HL-60 (cell line): ENCODE measurements at regions not wholly inside any gene's neighbourhood (a gene's known extent, or its start where the extent isn't known, plus 50 kb on each side); places are given as distances from the start of the nearest gene placed in this dataset.

Experiments
- DNase-seq, 2 experiments: peaks; one replicate each; pipeline ENCODE4 v3.0.0-alpha.2; 2010 to 2020; ENCODE audit warnings: low read depth in 1 of 2, low spot score in 1 of 2
- H3K27ac ChIP-seq: fragments of 250-450 bp; sonication (Bioruptor Pico); replicated peaks from 2 replicates; pipeline ENCODE4 v1.5.1; 2020; ENCODE audit warnings: mild to moderate bottlenecking, moderate library complexity
- H3K27me3 ChIP-seq: fragments of 250-450 bp; sonication (Bioruptor Pico); 2 replicates; pipeline ENCODE4 v1.5.1; 2021; ENCODE audit warnings: mild to moderate bottlenecking, moderate library complexity; ENCODE audit not compliant: insufficient read depth, poor library complexity, severe bottlenecking
- H3K4me3 ChIP-seq: replicated peaks from 2 replicates; pipeline ENCODE4 v1.5.1; 2011; ENCODE audit warnings: mild to moderate bottlenecking, control low read depth, low read length; ENCODE audit not compliant: insufficient read depth
- CTCF ChIP-seq: IDR thresholded peaks from one replicate; pipeline ENCODE4 v1.5.1; 2011; ENCODE audit warnings: low read length, control low read depth, inconsistent platforms; ENCODE audit not compliant: insufficient read depth
- GABPA ChIP-seq: IDR thresholded peaks from 2 replicates; pipeline ENCODE4 v1.6.1; 2012; ENCODE audit warnings: low read depth
- POLR2AphosphoS5 ChIP-seq: IDR thresholded peaks from 2 replicates; pipeline ENCODE4 v1.6.1; 2012; ENCODE audit warnings: low read depth
- REST ChIP-seq: IDR thresholded peaks from 2 replicates; pipeline ENCODE4 v1.6.1; 2012; ENCODE audit warnings: low read depth; ENCODE audit not compliant: insufficient replicate concordance
- SPI1 ChIP-seq: IDR thresholded peaks from 2 replicates; pipeline ENCODE4 v1.6.1; 2012; ENCODE audit warnings: low read depth, mild to moderate bottlenecking, borderline replicate concordance

DNA sequence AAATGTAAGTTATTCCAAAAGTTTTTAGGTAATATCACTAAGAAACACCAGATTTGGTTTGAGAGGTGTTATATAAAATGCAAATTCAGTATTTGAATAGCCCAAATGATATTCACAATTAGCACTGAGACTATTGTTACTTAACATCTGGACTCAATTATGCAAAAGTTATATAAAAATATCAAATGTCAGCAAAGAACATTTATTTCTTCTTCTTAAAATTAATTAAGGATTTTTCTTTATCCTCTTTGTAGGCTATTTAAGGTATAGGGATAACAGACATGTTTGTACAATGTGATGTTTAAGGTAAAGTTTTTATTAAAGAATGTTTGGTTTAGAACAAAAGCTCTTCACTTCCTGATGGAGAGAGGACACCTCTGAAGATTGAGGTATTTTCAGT, 63.3 kb upstream of the GK2 start:
- H3K4me3 ChIP-seq, result no peak overlapping the region
- no peaks in the 10 kb centered on the region for H3K27me3 ChIP-seq
- DNase-seq, result no peak
- no peak for TF ChIP-seq GABPA
- TF ChIP-seq REST, result no peak
- no peak for TF ChIP-seq CTCF
- TF ChIP-seq POLR2AphosphoS5, result no peak
- TF ChIP-seq SPI1, result no peak
- no peak overlapping the region for H3K27ac ChIP-seq

DNA sequence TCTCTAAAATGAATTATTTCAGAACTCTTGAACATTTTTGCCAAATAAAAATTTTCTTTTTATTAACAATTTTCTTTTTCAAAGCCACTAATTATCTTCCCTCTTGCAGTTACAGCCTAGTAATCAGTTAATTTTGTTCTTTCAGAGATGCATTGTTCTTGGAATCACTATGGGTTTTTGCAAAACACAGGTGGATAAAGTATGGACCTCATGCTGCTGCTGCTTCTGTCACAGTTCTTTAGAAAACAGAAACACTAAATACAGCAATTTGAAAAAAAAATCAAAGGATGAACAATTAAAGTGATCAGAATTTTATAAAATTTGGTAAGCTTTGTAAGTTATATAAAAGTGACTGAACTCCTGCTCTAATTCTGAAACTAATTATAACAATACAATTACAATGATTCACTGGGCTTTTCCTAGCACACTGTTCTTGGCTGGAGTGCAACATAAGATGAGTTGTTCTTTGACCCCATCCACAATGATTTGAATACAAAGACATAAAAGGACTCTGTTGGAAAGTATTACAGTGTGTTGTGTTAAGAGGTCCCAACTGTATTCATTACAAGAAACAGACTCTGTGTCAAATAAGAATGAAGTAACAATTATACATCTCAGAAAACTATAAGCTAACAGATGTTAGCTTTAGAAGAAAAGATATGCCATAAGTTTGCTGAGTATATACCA, 59.4 kb upstream of the GK2 start:
- no peaks in the 10 kb centered on the region for H3K27me3 ChIP-seq
- DNase-seq, result no peak
- H3K4me3 ChIP-seq, result no peak overlapping the region
- no peak for TF ChIP-seq CTCF
- no peak for TF ChIP-seq POLR2AphosphoS5
- no peak for TF ChIP-seq GABPA
- TF ChIP-seq REST, result no peak
- no peak for TF ChIP-seq SPI1
- no peak overlapping the region for H3K27ac ChIP-seq

DNA sequence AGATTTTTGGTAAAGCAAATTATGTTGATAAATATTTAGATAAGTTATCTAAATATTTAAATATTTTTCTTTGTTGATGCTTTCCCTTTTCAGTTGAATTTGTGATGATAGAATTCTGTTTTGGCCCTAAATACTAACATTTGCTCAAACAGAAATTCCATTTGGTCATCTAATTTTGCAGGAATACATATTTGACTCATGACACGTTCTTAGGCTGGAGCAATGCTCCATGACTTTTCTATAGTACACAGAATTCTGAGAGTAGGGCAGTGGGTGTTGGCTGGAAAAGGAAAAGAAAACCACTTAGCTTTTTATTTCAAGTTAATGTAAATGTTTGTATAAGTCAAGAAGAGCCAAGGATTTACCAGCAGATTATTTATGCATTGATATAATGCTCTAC, 58.6 kb upstream of the GK2 start:
- no peak for DNase-seq
- TF ChIP-seq CTCF, result no peak
- TF ChIP-seq SPI1, result no peak
- TF ChIP-seq GABPA, result no peak
- TF ChIP-seq REST, result no peak
- TF ChIP-seq POLR2AphosphoS5, result no peak
- Histone ChIP-seq H3K4me3 (no peak overlapping the region), H3K27me3 (no peaks in the 10 kb centered on the region), H3K27ac (no peak overlapping the region)
